HL-60/S4 treated with phorbol 12-myristate 13-acetate at 8.2 ng/mL for 4 days and 3 days (cell line): ENCODE measurements at regions not wholly inside any gene's neighbourhood (a gene's known extent, or its start where the extent isn't known, plus 50 kb on each side); places are given as distances from the start of the nearest gene placed in this dataset.
"Not testable (repeated sequence)": the region's sequence is repeated elsewhere in the genome, so short reads cannot be mapped to it uniquely, and the experiment has no call there.

Source experiments
- in situ Hi-C: fragments of 300-500 bp; cut with MboI; formaldehyde crosslinking; loops from 2 replicates; pipeline ENCODE4 v1.15.0; 2022; ENCODE audit warnings: low sequenced_read_pairs

DNA sequence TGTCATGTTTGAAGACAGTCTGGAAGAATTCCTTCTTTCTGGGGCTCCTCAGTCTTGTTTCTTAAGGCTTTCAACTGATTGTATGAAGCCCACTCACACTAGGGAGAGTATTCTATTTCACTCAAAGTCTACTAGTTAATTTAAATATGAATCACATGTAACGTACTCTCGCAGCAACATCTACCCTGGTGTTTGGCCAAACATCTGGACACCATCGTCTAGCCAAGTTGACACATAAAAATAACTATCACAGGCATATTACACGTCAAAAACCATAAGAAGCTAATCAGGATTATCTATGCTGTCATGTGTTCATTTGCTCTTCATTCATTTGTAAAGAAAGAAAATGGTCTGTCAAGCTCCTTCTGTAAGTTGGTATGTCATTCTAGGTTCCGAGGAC, 787.4 kb downstream of the KCNJ2 start:
- in situ Hi-C loops = no loop called here

DNA sequence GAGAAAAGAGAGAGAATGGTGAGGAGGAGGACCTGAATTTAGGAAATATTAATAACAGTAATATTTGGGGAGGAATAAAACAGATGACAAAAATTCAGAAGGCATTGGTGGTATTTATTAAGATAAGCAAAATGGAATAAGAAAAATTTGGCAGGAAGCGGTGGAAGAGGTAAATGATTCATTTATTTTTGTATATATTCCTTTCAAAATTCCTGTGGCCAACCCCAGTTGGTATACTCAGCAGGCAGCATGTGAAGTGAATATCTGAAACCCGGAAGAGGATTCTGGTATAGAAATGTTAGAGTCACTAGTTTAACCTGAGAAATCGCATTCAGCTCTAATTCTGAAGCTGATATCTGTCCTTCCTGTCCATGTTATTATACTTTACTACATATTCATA, 792.0 kb downstream of the KCNJ2 start:
- in situ Hi-C loops = no loop called here

DNA sequence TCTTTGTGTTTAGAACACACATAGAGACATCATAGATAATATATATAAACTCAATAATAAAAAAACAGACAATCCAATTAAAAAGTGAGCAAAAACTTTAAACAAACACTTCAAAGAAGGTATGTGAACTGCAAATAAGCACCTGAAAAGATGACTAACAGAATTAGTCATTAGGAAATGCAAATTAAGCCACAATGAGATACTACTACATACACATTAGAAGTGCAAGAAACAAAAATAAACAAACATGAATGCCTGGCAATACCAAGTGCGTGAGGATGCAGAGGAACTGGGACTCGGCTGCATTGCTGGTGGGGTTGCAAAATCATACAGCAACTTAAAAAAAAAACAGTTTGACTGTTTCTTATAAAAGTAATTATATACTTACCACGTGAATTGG, 799.0 kb downstream of the KCNJ2 start:
- in situ Hi-C loops = no loop called here

DNA sequence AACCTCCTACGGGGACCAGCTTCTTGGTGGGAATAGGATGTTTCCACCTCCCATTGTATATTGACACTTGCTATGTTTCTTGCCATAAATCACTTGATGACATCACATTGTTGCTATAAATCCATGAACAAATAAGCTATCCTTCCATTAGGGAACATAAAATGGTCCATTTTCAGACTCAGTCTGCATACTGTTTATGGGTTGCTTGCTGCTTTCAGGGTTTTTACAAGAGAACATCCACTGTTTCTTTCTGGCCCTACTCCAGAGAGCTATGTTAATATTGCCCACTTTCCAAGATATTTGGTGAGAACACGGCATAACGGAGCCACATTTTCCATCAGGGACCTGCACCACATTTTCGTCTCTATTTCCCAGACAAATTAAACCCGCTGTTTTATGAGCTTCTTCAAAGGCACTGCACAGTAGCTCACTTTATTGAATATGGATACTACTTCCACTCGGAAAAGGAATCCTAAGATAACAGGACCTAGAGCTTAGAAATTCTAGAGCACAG, 800.2 kb downstream of the KCNJ2 start:
- in situ Hi-C loops = no loop called here

DNA sequence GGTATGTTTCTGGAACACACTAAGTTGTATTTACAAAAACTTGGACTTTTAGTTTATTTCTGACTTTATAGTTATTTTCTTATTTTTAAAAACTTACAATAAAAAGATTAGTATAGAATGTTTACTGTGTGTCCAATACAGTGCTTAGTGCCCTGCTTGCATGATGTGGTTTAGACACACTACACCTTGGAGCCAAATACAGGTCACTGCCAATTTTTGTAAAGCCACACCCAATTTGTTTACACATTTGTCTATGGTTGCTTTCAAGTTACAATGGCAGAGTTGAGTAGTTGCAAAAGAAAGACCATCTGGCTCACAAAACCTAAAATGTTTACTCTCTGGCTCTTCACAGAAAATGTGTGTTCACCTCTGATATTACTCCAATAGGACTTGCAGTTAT, 807.1 kb downstream of the KCNJ2 start:
- in situ Hi-C loops = no loop called here

DNA sequence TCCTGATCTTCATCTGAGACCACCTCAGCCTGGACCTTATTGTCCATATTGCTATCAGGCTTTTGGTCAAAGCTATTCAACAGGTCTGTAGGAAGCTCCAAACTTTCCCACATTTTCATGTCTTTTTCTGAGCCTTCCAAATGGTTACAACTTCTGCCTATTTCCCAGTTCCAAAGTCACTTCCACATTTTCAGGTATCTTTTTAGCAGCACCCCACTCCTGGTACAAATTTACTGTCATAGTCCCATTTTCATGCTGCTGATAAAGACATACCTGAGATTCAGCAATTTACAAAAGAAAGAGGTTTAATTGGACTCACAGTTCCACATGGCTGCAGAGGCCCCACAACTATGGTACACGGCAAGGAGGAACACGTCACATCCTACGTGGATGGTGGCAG, 815.5 kb downstream of the KCNJ2 start:
- in situ Hi-C loops = no loop called here

DNA sequence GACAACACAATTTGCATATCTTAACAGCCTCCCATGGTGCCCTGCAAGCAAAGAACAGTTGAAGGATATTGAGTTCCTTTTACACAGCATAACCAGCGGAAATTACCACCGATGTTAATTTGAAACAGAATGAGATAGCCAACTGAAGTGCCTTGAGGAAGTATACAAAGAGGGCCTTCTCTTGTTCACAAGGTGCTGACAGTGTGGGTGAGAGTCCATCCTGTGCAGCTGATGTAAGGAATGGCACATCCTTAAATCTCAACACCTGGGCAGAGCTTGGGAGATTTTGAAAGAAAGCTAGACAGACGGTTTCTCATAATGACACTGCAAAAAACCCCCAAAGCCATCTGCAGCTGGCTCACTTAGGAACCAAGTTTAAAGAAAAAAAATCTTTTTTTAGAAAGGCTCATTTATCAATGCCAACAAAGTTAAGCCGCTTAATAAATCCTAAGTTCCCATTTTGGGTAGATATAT, 818.6 kb downstream of the KCNJ2 start:
- in situ Hi-C loops = no loop called here

DNA sequence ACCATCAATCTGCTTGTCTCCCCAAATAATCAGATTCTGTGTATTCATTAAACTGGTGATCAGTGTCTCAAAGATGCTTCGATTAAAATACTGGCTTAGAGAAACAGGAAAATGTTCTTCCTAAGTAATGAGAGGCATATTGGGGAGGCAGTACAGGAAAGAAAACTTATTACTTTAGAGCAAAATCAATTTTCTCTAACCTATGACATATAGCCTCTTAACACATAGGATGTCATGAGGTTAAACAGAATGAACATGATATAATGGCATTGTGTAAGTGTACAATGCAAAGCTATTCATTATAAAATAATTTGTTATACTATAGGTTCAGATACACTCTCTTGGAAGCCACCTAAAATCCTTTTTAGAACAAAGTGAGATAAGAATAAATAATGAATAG, 819.3 kb downstream of the KCNJ2 start:
- in situ Hi-C loops = no loop called here

DNA sequence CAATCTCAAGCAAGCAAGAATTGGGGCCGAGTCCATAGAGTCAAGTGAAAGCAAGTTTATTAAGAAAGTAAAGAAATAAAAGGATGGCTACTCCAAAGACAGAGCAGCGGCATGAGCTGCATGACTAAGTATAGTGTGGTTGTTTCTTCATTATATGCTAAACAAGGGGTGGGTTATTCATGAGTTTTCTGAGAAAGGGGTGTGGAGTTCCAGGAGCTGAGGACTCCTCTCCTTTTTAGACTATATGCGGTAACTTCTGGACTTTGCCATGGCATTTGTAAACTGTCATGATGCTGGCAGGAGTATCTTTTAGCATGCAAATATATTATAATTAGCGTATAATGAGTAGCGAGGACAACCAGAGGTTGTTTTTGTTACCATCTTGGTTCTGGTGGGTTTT, 819.9 kb downstream of the KCNJ2 start:
- in situ Hi-C loops = no loop called here

DNA sequence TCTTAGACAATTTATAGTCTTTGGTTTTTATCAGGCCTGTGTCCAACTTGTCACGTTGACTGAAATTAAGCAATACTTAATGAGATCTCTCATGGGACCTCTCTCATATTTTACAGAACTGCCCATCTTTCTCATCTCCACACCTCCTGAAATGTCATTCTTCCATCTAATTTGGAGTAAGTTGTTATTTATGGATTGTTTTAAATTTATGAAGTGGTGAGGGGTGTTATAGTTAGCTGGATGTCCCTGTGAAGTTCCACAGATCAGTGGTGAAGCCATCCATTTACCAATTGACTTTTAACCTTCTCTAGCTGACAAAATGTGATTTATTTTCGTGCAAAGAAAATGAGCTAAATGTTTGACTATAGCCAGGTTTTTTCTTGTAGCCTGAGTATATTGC, 824.9 kb downstream of the KCNJ2 start:
- in situ Hi-C loops = no loop called here

DNA sequence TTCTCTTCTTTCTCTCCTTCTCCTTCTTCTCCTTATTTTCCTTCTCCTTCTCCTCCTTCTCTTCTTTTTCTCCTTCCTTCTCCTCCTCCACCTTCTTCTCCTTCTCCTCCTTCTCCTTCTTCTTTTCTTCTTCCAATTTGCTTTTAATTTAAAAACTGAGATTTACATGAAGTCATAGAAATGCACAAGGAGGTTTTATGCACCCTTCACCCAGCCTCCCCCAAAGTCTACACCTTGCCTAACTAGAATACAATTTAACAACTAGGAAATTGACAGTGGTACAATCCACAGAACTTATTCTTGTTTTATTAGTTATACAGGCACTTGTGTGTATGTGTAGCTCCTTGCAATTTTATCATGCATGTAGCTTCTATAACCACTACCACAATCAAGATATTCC, 826.7 kb downstream of the KCNJ2 start:
- in situ Hi-C loops = no loop called here

DNA sequence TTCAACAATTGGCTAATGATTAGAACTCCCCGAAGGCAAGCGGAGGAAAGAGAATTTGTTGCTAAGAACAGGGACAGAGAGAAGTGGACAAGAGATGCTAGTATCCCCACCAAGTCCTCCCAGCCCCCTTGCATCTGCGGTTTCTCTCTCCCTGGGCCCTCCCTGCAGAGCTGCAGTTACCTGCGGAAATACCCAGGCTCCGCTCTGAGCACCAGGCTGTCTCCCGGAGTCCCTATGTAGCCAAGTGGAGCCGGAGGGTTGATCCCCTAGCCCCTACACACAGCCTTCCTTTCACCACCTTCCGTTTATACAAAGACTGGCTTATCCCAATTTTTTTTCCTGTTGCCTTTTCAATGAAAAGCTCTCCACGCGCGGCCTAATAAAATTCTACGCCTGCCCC, 834.4 kb downstream of the KCNJ2 start:
- in situ Hi-C loops = no loop called here

DNA sequence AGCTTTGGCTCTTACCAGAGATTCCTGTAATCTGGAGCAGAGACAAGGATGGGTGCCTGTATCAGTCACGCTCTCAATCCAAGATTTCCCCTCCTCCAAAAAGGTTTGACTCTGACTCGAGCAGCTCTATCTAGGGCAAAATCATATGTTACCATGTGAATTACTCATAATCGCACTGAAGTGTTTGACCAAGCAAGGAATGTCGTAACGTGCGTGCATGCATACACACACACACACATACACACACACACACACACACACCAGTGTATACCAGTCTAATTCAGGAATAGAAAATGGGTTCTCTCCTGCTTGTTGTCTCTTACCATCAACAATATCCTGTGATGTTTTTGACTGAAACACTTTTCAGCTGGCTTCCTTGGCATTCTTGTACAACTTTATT, 835.1 kb downstream of the KCNJ2 start:
- in situ Hi-C loops = no loop called here

DNA sequence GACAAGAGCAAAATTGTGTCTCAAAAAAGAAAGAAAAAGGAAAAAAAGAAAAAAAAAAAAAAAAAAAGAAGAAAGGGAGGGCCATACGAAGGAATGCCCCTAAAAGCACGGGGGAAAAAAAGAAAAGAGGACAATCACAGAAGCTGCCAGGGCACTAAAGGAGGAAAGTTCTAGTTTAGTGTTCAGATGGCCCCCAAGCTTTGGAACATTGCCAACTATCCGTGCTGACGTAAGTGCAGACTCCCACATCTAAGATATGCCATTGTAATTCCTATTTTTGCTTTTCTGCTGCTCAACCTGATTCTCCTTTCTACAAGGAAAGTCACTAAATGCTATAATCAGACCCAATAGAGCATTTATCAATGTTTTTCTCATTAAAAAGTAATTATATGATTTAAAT, 842.1 kb downstream of the KCNJ2 start:
- in situ Hi-C loops = no loop called here

DNA sequence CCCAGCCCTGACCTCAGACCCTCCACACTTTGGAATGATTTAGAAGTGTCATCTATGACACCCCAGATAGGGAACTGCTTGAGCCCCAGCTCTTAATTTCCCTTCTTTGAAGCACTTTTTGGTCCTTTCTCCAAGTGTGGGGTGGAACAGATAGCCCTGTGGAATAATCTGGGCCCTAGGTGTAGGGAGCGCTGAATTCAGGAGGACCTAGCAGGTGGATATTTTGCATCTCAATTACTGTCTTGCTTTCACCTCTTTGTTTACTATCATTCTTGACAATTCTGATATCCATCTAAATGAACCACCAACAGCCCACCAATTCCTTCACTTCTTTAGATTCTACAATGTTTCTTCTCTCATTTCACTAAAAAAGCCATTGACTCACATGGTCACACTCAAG, 850.4 kb downstream of the KCNJ2 start:
- in situ Hi-C loops = no loop called here

DNA sequence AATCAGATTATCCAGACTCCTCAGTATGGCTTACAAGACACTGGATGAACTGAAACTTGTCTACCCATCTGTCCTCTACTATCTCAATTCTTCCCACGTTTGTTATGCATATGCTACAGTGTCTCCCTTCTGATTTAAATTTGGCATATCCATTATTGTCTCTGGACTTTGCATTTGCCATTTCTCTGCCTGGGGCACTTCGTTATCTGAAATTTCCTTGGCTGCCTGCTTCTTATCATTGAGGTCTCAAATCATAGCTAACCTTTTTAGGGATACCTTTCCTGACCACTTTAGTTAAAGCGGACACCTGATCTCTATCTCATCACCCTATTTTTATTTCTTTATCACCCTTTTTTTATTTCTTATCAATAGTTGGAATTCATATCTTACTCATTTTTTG, 853.4 kb downstream of the KCNJ2 start:
- in situ Hi-C loops = no loop called here

DNA sequence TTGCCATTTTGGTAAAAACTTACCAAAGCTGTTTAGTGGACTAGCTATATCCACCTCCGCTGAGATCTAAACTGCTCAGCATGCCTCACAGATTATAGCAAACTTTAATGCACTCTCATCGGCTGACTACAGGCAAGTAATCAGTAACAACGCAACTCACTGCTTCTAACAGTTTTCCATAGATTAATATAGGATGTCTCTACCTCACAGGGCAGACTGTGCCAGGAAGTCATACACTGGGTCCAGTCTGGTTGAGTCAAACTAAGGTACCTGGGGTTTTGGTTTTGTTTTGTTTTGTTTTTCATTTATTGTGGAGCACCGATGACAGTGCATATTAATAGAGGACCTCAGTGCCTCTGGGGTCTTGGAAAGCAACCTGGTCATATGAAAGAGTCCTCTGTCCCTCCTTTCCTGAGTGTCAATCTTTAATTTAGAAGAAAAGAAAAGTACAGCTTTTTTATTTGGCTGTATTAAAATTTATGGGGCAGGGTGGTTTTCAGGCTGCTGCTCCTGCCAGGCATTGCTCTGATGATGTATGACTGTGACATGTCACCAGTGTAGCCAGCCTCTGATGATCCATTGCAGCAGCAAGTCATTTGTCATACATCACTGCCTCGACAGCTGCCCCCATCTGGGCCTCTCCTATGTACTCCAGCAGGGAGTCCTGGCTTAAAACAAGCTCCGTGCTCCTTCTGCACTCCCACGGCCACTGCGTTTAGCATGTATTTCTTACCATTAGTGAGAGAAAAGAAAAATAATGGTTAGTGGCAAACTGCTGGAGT, 854.1 kb downstream of the KCNJ2 start:
- in situ Hi-C loops = no loop called here

DNA sequence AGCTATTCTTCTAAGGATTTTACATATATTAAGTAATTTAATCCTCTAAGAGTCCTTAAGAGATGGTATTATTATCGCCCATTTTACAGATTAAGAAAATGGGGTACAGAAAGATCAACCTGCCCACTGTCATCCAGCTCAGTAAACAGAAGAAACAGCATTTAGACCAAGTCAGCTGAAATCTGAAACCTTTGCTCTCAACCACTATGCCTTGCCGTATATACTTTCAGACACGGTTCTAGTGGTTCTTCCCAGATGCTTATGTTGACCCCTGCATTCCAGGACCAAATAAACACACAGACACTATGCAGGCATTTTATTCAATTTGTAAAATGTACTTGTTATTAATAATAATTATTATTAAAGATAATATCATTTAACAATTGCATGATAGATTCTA, 854.8 kb downstream of the KCNJ2 start:
- in situ Hi-C loops = no loop called here

DNA sequence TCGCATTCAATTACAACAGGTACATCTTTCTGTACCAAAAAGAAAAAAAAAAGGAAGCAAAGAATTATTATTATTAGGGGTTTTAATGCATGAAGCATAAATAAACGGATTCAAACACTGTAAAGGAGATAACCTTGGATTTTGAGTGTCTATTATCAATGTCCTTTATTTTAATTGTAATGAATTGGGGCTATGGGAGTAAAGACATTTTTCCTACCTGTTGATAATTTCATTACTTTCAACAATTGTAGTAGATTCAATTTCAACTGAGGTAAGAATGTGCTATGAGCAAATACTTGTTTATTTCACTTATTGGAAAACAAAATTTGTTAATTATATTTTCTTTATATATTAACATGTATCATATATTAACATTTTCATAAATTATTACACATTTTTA, 855.6 kb downstream of the KCNJ2 start:
- in situ Hi-C loops = no loop called here

DNA sequence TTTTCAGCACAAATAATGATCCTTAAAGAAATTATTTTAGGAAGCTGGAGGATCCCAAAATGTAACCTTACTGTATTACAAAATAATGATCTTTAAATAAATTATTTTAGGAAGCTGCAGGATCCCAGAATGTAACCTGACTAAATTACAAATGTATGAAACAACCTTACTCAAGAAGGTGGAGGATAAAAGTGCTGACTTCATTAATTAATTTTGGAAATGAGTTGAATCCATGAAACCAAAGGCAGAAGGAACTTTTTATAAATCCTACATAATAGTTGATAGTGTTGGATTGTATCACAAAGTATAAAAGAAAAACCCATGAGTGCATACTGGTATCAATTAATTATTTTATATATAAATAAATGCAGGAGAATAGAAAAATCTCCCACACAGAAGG, 859.9 kb downstream of the KCNJ2 start:
- in situ Hi-C loops = no loop called here

DNA sequence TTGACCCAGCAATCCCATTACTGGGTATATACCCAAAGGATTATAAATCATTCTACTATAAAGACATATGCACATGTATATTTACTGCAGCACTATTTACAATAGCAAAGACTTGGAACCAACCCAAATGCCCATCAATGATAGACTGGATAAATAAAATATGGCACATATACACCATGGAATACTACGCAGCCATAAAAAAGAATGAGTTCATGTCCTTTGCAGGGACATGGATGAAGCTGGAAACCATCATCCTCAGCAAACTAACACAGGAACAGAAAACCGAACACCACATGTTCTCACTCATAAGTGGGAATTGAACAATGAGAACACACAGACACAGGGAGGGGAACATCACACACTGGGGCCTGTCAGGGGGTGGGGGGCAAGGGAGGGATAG, 862.0 kb downstream of the KCNJ2 start:
- in situ Hi-C loops = not testable (repeated sequence)

DNA sequence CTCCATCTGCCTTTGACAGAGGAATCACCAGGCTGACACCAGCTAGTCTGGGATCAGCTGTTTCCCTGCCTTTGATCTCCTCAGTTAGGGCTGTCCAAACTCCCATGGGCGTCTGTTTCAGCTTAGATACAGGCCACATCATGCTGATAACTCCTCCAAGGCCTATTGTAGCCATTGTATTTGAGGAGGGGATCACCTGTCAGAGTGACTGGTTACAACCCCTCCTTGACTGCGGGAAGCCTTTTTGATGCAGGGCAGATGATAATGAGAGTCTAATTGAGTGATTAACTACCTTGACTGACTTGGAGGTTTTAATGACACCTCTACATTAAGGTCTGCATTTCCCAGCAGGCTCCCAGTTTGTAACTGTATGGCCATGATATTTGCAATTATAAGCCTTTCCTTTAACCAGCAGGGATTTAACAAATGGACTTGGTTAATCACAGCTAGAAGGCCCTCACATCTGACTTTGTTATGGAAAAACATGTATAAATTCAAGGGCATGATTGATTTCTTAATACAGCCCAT, 863.5 kb downstream of the KCNJ2 start:
- in situ Hi-C loops = no loop called here

DNA sequence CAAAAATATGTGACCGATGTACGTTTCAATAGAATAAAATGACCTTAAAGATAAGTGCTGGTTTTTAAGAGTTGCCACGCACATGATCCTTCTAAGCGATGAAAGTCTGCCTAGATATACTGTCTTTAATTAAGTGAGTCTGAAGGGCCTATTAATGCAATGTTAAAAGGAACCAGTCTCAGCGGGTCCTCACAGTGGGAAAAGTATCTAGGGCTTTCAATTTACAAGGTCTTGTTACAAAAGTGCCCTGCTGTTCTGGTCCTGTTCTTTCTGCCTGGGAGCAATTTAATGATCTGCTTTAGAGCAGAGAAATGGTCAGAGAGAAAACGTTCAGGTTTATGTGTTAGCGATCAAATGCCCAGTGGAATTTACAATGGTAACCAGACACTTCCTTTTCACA, 864.0 kb downstream of the KCNJ2 start:
- in situ Hi-C loops = no loop called here
